Astrocyte (in vitro differentiated cells and primary cell): ENCODE measurements at regions not wholly inside any gene's neighbourhood (a gene's known extent, or its start where the extent isn't known, plus 50 kb on each side); places are given as distances from the start of the nearest gene placed in this dataset.

Experiments used
- DNase-seq: peaks from one replicate; pipeline ENCODE4 v3.0.0-alpha.2; 2010; ENCODE audit warnings: low read depth
- FAIRE-seq: peaks from 2 replicates; lab custom pipeline; 2011; peaks lifted over from hg19 to GRCh38; lab: Jason Lieb, UNC
- H2AFZ ChIP-seq: 2 replicates; pipeline ENCODE4 v1.6.0; 2012; ENCODE audit warnings: low read depth, low read length, inconsistent platforms
- H3K27ac ChIP-seq: 2 replicates; pipeline ENCODE4 v1.5.1; 2011; ENCODE audit warnings: low read depth, low read length, inconsistent platforms
- H3K27me3 ChIP-seq: 2 replicates; pipeline ENCODE4 v1.6.0; 2011; ENCODE audit warnings: low read length, inconsistent platforms; ENCODE audit not compliant: insufficient read depth
- H3K36me3 ChIP-seq: 2 replicates; pipeline ENCODE4 v1.5.1; 2011; ENCODE audit warnings: low read length, inconsistent platforms; ENCODE audit not compliant: insufficient read depth
- H3K4me1 ChIP-seq: 2 replicates; pipeline ENCODE4 v1.5.1; 2011; ENCODE audit warnings: low read length, inconsistent platforms; ENCODE audit not compliant: insufficient read depth
- H3K4me2 ChIP-seq: 2 replicates; pipeline ENCODE4 v1.6.0; 2012; ENCODE audit warnings: low read length, inconsistent platforms
- H3K4me3 ChIP-seq: 2 replicates; pipeline ENCODE4 v1.5.1; 2011; ENCODE audit warnings: low read depth, mild to moderate bottlenecking, low read length, inconsistent platforms; ENCODE audit not compliant: insufficient read depth
- H3K79me2 ChIP-seq: 2 replicates; pipeline ENCODE4 v1.6.0; 2012; ENCODE audit warnings: mild to moderate bottlenecking, low read length, inconsistent platforms; ENCODE audit not compliant: insufficient read depth
- H3K9ac ChIP-seq: 2 replicates; pipeline ENCODE4 v1.6.0; 2012; ENCODE audit warnings: mild to moderate bottlenecking, low read length, inconsistent platforms
- H3K9me3 ChIP-seq: 2 replicates; pipeline ENCODE4 v1.5.1; 2012; ENCODE audit warnings: low read depth, mild to moderate bottlenecking, low read length, inconsistent platforms; ENCODE audit not compliant: insufficient read depth
- H4K20me1 ChIP-seq: 2 replicates; pipeline ENCODE4 v1.6.0; 2012; ENCODE audit warnings: low read length, inconsistent platforms; ENCODE audit not compliant: insufficient read depth
- H3K27ac Mint-ChIP-seq: one replicate; pipeline ENCODE4 v1.8.0; 2021; ENCODE audit warnings: mild to moderate bottlenecking, mixed read lengths; ENCODE audit not compliant: unreplicated experiment
- H3K27me3 Mint-ChIP-seq: one replicate; pipeline ENCODE4 v1.8.0; 2021; ENCODE audit warnings: low read depth, mixed read lengths; ENCODE audit not compliant: unreplicated experiment
- H3K36me3 Mint-ChIP-seq: one replicate; pipeline ENCODE4 v1.8.0; 2021; ENCODE audit warnings: low read depth, mixed read lengths; ENCODE audit not compliant: unreplicated experiment
- H3K4me1 Mint-ChIP-seq: one replicate; pipeline ENCODE4 v1.8.0; 2021; ENCODE audit warnings: low read depth, mixed read lengths; ENCODE audit not compliant: unreplicated experiment
- H3K4me3 Mint-ChIP-seq: one replicate; pipeline ENCODE4 v1.8.0; 2021; ENCODE audit warnings: mild to moderate bottlenecking, moderate library complexity, mixed read lengths; ENCODE audit not compliant: unreplicated experiment
- H3K9me3 Mint-ChIP-seq: one replicate; pipeline ENCODE4 v1.8.0; 2021; ENCODE audit warnings: mild to moderate bottlenecking, mixed read lengths; ENCODE audit not compliant: unreplicated experiment
- EZH2 ChIP-seq: IDR thresholded peaks from 2 replicates; pipeline ENCODE4 v1.6.1; 2012; ENCODE audit warnings: mild to moderate bottlenecking, low read length, inconsistent platforms; ENCODE audit not compliant: insufficient read depth
- TF ChIP-seq, protein P1 (sequence below): IDR thresholded peaks from 2 replicates; pipeline ENCODE4 v1.5.1; 2011; ENCODE audit warnings: low read depth, mild to moderate bottlenecking, inconsistent platforms, low read length, moderate library complexity; ENCODE audit not compliant: insufficient read depth

DNA sequence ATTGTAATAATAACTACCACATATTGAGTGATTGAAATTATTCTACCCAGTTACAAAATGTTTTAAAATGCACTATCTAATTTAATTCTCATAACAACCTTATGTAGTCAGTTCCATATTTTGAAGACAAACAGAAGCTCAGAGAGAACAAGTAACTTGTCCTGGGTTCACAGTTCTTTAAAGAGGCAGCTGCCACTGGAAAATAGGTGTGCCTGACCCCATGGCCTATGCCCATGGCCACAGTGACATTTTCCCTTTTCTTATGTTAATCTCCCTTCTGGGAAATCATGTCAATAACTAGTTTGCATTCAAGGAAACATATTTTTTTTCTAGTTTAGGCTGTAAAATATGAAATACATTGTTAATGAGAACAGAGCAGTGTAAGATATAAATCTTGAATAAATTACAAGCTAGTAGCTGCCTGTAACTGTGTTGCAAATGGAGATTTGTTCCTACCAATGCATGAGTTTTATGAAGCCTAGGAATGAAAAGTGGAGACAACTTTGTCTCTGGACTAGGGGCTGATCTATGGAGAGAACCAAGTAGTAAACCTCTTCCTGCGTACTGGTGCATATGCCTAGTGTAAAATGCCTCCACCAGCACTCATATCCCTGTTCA, 1018.0 kb downstream of the NTRK3 start:
- H3K27me3 ChIP-seq, result no peaks in the 10 kb centered on the region
- H3K27ac ChIP-seq, result no peak overlapping the region
- no peaks in the 10 kb centered on the region for H3K36me3 ChIP-seq
- H3K4me1 ChIP-seq, result no peaks in the 10 kb centered on the region
- Mint-ChIP-seq H3K4me1 (no peaks in the 10 kb centered on the region), H3K27me3 (no peaks in the 10 kb centered on the region), H3K9me3 (peaks cover 2% of the 10 kb centered on the region), H3K36me3 (no peaks in the 10 kb centered on the region), H3K4me3 (no peak overlapping the region), H3K27ac (no peak overlapping the region)
- H2AFZ ChIP-seq, result no peak overlapping the region
- no peaks in the 10 kb centered on the region for H3K79me2 ChIP-seq
- no peak overlapping the region for H3K4me2 ChIP-seq
- no peak for TF ChIP-seq EZH2
- TF ChIP-seq, protein P1, sequence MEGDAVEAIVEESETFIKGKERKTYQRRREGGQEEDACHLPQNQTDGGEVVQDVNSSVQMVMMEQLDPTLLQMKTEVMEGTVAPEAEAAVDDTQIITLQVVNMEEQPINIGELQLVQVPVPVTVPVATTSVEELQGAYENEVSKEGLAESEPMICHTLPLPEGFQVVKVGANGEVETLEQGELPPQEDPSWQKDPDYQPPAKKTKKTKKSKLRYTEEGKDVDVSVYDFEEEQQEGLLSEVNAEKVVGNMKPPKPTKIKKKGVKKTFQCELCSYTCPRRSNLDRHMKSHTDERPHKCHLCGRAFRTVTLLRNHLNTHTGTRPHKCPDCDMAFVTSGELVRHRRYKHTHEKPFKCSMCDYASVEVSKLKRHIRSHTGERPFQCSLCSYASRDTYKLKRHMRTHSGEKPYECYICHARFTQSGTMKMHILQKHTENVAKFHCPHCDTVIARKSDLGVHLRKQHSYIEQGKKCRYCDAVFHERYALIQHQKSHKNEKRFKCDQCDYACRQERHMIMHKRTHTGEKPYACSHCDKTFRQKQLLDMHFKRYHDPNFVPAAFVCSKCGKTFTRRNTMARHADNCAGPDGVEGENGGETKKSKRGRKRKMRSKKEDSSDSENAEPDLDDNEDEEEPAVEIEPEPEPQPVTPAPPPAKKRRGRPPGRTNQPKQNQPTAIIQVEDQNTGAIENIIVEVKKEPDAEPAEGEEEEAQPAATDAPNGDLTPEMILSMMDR, result no peak
- no peaks in the 10 kb centered on the region for H3K9me3 ChIP-seq
- no peak for DNase-seq
- no peaks in the 10 kb centered on the region for H4K20me1 ChIP-seq
- H3K9ac ChIP-seq, result no peak overlapping the region
- FAIRE-seq, result no peak
- no peak overlapping the region for H3K4me3 ChIP-seq

DNA sequence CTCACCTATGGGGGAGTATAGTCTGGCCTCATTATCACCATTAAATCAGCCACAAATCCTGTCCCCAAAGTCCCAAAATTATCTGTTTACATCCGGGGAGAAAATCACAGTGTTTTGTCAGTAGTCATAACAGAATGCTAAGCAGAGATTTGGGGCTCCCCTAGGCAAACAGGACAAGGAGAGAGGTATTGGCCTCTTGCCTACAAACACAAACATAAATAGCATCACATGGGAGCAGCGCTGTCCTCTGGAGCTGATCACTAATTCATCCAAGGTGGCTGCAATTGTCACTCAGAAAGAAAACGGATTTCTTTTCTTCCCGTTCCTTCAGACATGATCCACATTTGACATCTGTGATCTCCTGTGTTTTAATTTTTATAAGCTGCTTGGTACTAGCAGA, 1028.1 kb downstream of the NTRK3 start:
- H3K27ac Mint-ChIP-seq, result no peak overlapping the region
- no peaks in the 10 kb centered on the region for H3K79me2 ChIP-seq
- DNase-seq (no peak), FAIRE-seq (no peak)
- H2AFZ ChIP-seq, result no peak overlapping the region
- no peaks in the 10 kb centered on the region for H3K9me3 ChIP-seq
- no peak overlapping the region for H3K4me3 ChIP-seq
- no peak overlapping the region for H3K4me2 ChIP-seq
- H3K27me3 ChIP-seq, result no peaks in the 10 kb centered on the region
- H3K4me1 ChIP-seq, result peaks cover 7% of the 10 kb centered on the region
- H3K4me1 Mint-ChIP-seq, result peaks cover 7% of the 10 kb centered on the region
- H3K36me3 Mint-ChIP-seq, result no peaks in the 10 kb centered on the region
- H3K4me3 Mint-ChIP-seq, result no peak overlapping the region
- no peak overlapping the region for H3K9ac ChIP-seq
- peaks cover 11% of the 10 kb centered on the region for H3K9me3 Mint-ChIP-seq
- no peak for TF ChIP-seq EZH2
- TF ChIP-seq, protein P1, result no peak
- H3K36me3 ChIP-seq, result no peaks in the 10 kb centered on the region
- H3K27ac ChIP-seq, result no peak overlapping the region
- no peaks in the 10 kb centered on the region for H4K20me1 ChIP-seq
- H3K27me3 Mint-ChIP-seq, result no peaks in the 10 kb centered on the region

DNA sequence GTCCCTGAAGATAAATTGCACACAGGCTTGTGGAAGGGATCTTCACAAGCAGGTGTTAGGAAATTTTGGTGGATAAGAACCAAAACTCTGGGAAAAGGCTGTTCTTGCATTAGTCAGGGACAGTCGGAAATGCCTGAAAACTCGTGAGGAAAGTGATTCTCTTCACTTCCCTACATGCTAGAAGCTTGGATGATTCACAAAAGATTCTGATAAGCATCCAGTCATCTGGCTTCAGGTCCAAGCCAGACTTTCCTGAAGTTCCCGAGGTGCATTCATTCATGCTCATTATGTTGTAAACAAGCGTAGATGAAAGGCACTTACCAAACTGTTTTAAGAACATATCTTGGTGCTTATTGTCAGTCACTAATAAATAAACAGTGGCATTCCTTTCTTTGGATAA, 1028.7 kb downstream of the NTRK3 start:
- Histone ChIP-seq H3K79me2 (no peaks in the 10 kb centered on the region), H2AFZ (no peak overlapping the region), H3K4me3 (no peak overlapping the region), H3K9me3 (no peaks in the 10 kb centered on the region), H3K9ac (no peak overlapping the region), H3K36me3 (no peaks in the 10 kb centered on the region), H3K4me2 (no peak overlapping the region), H3K4me1 (peaks cover 7% of the 10 kb centered on the region), H3K27ac (no peak overlapping the region), H3K27me3 (no peaks in the 10 kb centered on the region), H4K20me1 (no peaks in the 10 kb centered on the region)
- peak; percentile 85 for DNase-seq
- peaks cover 9% of the 10 kb centered on the region for H3K9me3 Mint-ChIP-seq
- TF ChIP-seq EZH2, result no peak
- TF ChIP-seq, protein P1, result no peak
- H3K4me1 Mint-ChIP-seq, result peaks cover 7% of the 10 kb centered on the region
- no peak overlapping the region for H3K27ac Mint-ChIP-seq
- no peaks in the 10 kb centered on the region for H3K36me3 Mint-ChIP-seq
- peak; percentile 17 for FAIRE-seq
- H3K4me3 Mint-ChIP-seq, result no peak overlapping the region
- H3K27me3 Mint-ChIP-seq, result no peaks in the 10 kb centered on the region
